ENCODE measurements at regions not wholly inside any gene's neighbourhood (a gene's known extent, or its start where the extent isn't known, plus 50 kb on each side); places are given as distances from the start of the nearest gene placed in this dataset.
"Not testable (repeated sequence)": the region's sequence is repeated elsewhere in the genome, so short reads cannot be mapped to it uniquely, and the experiment has no call there.

- TF ChIP-seq CTCF (IDR thresholded peaks at IDR 0.05; ENCODE audit: partially characterized antibody, unreplicated experiment) = no peak
- Mint-ChIP-seq H3K4me3 (ENCODE audit: unreplicated experiment) (no peak overlapping the region), H3K4me1 (ENCODE audit: low read depth, unreplicated experiment) (no peaks in the 10 kb centered on the region), H3K27ac (ENCODE audit: unreplicated experiment) (no peak overlapping the region), H3K9me3 (ENCODE audit: unreplicated experiment) (peaks cover 6% of the 10 kb centered on the region), H3K36me3 (ENCODE audit: unreplicated experiment) (no peaks in the 10 kb centered on the region), H3K27me3 (ENCODE audit: unreplicated experiment) (no peaks in the 10 kb centered on the region)
- DNase-seq = no peak
Measured at GRCh38 chr11:129705933-129706332, 109.7 kb upstream of the TMEM45B start.

- peaks cover 5% of the 10 kb centered on the region for H3K36me3 Mint-ChIP-seq (ENCODE audit: unreplicated experiment)
- DNase-seq = no peak
- no peak overlapping the region for H3K27ac Mint-ChIP-seq (ENCODE audit: unreplicated experiment)
- H3K4me1 Mint-ChIP-seq (ENCODE audit: low read depth, unreplicated experiment) = no peaks in the 10 kb centered on the region
- H3K9me3 Mint-ChIP-seq (ENCODE audit: unreplicated experiment) = no peaks in the 10 kb centered on the region
- no peak for TF ChIP-seq CTCF (IDR thresholded peaks at IDR 0.05; ENCODE audit: partially characterized antibody, unreplicated experiment)
- H3K27me3 Mint-ChIP-seq (ENCODE audit: unreplicated experiment) = peaks cover 4% of the 10 kb centered on the region
- H3K4me3 Mint-ChIP-seq (ENCODE audit: unreplicated experiment) = no peak overlapping the region
Measured at GRCh38 chr11:129709801-129710398, 105.7 kb upstream of the TMEM45B start.

GRCh38 chr11:129710423-129710822, 105.2 kb upstream of the TMEM45B start:
- DNase-seq = no peak
- no peaks in the 10 kb centered on the region for H3K9me3 Mint-ChIP-seq (ENCODE audit: unreplicated experiment)
- no peak for TF ChIP-seq CTCF (IDR thresholded peaks at IDR 0.05; ENCODE audit: partially characterized antibody, unreplicated experiment)
- peaks cover 4% of the 10 kb centered on the region for H3K27me3 Mint-ChIP-seq (ENCODE audit: unreplicated experiment)
- peaks cover 5% of the 10 kb centered on the region for H3K36me3 Mint-ChIP-seq (ENCODE audit: unreplicated experiment)
- H3K27ac Mint-ChIP-seq (ENCODE audit: unreplicated experiment) = no peak overlapping the region
- H3K4me3 Mint-ChIP-seq (ENCODE audit: unreplicated experiment) = no peak overlapping the region
- H3K4me1 Mint-ChIP-seq (ENCODE audit: low read depth, unreplicated experiment) = no peaks in the 10 kb centered on the region

GRCh38 chr11:129711760-129712159, 103.9 kb upstream of the TMEM45B start:
- H3K4me3 Mint-ChIP-seq (ENCODE audit: unreplicated experiment) = no peak overlapping the region
- H3K27me3 Mint-ChIP-seq (ENCODE audit: unreplicated experiment) = peaks cover 4% of the 10 kb centered on the region
- H3K9me3 Mint-ChIP-seq (ENCODE audit: unreplicated experiment) = no peaks in the 10 kb centered on the region
- no peak for DNase-seq
- no peak for TF ChIP-seq CTCF (IDR thresholded peaks at IDR 0.05; ENCODE audit: partially characterized antibody, unreplicated experiment)
- peaks cover 5% of the 10 kb centered on the region for H3K36me3 Mint-ChIP-seq (ENCODE audit: unreplicated experiment)
- H3K4me1 Mint-ChIP-seq (ENCODE audit: low read depth, unreplicated experiment) = no peaks in the 10 kb centered on the region
- H3K27ac Mint-ChIP-seq (ENCODE audit: unreplicated experiment) = no peak overlapping the region

- H3K9me3 Mint-ChIP-seq (ENCODE audit: unreplicated experiment); DNase-seq; H3K27ac Mint-ChIP-seq (ENCODE audit: unreplicated experiment); H3K4me3 Mint-ChIP-seq (ENCODE audit: unreplicated experiment); H3K4me1 Mint-ChIP-seq (ENCODE audit: low read depth, unreplicated experiment); H3K27me3 Mint-ChIP-seq (ENCODE audit: unreplicated experiment); H3K36me3 Mint-ChIP-seq (ENCODE audit: unreplicated experiment): not testable (repeated sequence)
Measured at GRCh38 chr11:129712486-129713240, 103.0 kb upstream of the TMEM45B start.
